Stomach (tissue), 4 donors: ENCODE measurements at regions not wholly inside any gene's neighbourhood (a gene's known extent, or its start where the extent isn't known, plus 50 kb on each side); places are given as distances from the start of the nearest gene placed in this dataset.
"Not testable (repeated sequence)": the region's sequence is repeated elsewhere in the genome, so short reads cannot be mapped to it uniquely, and the experiment has no call there.

Experiments used
- POLR2A ChIP-seq, 4 donors: fragments of 450-650 bp; IDR thresholded peaks; one replicate each; pipeline ENCODE4 v1.6.1; 2016; ENCODE audit warnings: antibody characterized with exemption in 4 of 4, control low read depth in 2 of 4, mild to moderate bottlenecking in 1 of 4, moderate library complexity in 1 of 4
- TF ChIP-seq, protein P1 (sequence below), 7 experiments: fragments of 450-650 bp in 4 of 7; fragments of 200-600 bp in 3 of 7; sonication (generic) in 3 of 7; IDR thresholded peaks; one replicate each; pipeline ENCODE4 v1.5.1; 2016 to 2019; ENCODE audit warnings: antibody characterized with exemption in 7 of 7, control low read depth in 2 of 7, mild to moderate bottlenecking in 1 of 7

DNA sequence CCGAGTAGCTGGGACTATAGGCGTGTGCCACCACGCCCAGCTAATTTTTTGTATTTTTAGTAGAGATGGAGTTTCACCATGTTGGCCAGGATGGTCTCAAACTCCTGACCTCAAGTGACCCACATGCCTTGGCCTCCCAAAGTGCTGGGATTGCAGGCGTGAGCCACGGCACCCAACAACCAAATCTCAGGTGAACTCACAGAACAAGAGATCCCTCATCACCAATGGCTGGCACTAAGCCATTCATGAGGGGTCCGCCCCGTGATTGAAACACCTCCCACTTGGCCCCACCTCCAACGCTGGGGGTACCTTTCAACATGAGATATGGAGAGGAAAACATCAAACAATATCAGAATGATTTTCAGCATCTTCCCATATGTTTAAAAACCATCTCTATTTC lies 94.2 kb downstream of the TEX36 start:
- TF ChIP-seq, protein P1, sequence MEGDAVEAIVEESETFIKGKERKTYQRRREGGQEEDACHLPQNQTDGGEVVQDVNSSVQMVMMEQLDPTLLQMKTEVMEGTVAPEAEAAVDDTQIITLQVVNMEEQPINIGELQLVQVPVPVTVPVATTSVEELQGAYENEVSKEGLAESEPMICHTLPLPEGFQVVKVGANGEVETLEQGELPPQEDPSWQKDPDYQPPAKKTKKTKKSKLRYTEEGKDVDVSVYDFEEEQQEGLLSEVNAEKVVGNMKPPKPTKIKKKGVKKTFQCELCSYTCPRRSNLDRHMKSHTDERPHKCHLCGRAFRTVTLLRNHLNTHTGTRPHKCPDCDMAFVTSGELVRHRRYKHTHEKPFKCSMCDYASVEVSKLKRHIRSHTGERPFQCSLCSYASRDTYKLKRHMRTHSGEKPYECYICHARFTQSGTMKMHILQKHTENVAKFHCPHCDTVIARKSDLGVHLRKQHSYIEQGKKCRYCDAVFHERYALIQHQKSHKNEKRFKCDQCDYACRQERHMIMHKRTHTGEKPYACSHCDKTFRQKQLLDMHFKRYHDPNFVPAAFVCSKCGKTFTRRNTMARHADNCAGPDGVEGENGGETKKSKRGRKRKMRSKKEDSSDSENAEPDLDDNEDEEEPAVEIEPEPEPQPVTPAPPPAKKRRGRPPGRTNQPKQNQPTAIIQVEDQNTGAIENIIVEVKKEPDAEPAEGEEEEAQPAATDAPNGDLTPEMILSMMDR (IDR thresholded peaks at IDR 0.05), result not testable (repeated sequence)
- not testable (repeated sequence) for TF ChIP-seq POLR2A (IDR thresholded peaks at IDR 0.05)
